Cardiac fibroblast (primary cell): ENCODE measurements at regions not wholly inside any gene's neighbourhood (a gene's known extent, or its start where the extent isn't known, plus 50 kb on each side); places are given as distances from the start of the nearest gene placed in this dataset.

ENCODE experiments used
- DNase-seq, 2 donors: peaks; one replicate each; pipeline versions ENCODE4 v3.0.0 to v3.0.0-alpha.2; 2010; ENCODE audit warnings: low read depth in 2 of 2
- H3K4me3 ChIP-seq, 2 donors: replicated peaks in 1 of 2; 1 replicate in 1 of 2; 2 replicates in 1 of 2; pipeline ENCODE4 v1.5.1; 2011; ENCODE audit warnings: low read depth in 2 of 2, low read length in 2 of 2, mild to moderate bottlenecking in 2 of 2, moderate library complexity in 1 of 2
- CTCF ChIP-seq: IDR thresholded peaks from one replicate; pipeline ENCODE4 v1.5.1; 2011; ENCODE audit warnings: low read depth, mild to moderate bottlenecking, low read length, inconsistent platforms

- no peak overlapping the region for H3K4me3 ChIP-seq
- no peak for TF ChIP-seq CTCF
- DNase-seq, result no peak
Measured at GRCh38 chr3:72355168-72355567, 493.1 kb downstream of the SHQ1 start.

GRCh38 chr3:72354486-72354885 is 493.8 kb downstream of the SHQ1 start:
- DNase-seq, result no peak
- no peak for TF ChIP-seq CTCF
- H3K4me3 ChIP-seq, result no peak overlapping the region

- TF ChIP-seq CTCF, result no peak
- no peak for DNase-seq
- H3K4me3 ChIP-seq, result no peak overlapping the region
Measured at GRCh38 chr3:72353236-72354128, 494.8 kb downstream of the SHQ1 start.

GRCh38 chr3:72352176-72352575 is 496.1 kb downstream of the SHQ1 start:
- H3K4me3 ChIP-seq, result no peak overlapping the region
- no peak for TF ChIP-seq CTCF
- no peak for DNase-seq

GRCh38 chr3:72351536-72351935 is 496.7 kb downstream of the SHQ1 start:
- DNase-seq, result no peak
- no peak for TF ChIP-seq CTCF
- H3K4me3 ChIP-seq, result no peak overlapping the region

- DNase-seq, result no peak
- TF ChIP-seq CTCF, result no peak
- no peak overlapping the region for H3K4me3 ChIP-seq
Measured at GRCh38 chr3:72350761-72351505, 497.3 kb downstream of the SHQ1 start.
